ENCODE measurements at regions not wholly inside any gene's neighbourhood (a gene's known extent, or its start where the extent isn't known, plus 50 kb on each side); places are given as distances from the start of the nearest gene placed in this dataset.

- TF ChIP-seq POLR2A (IDR thresholded peaks at IDR 0.05; ENCODE audit: low read length) (no peak), GATA1 (IDR thresholded peaks at IDR 0.05; ENCODE audit: low read depth, low read length) (no peak)
Measured at GRCh38 chr2:163951312-163951711, 215.5 kb upstream of the FIGN start.

Measured in erythroblast (primary cell).